A673 (cell line): ENCODE measurements at regions not wholly inside any gene's neighbourhood (a gene's known extent, or its start where the extent isn't known, plus 50 kb on each side); places are given as distances from the start of the nearest gene placed in this dataset.

ENCODE experiments used
- BruUV-seq: library from RNA; stranded (reverse); fragments of 400-500 nt; replicated peaks from 2 replicates; lab custom pipeline; 2021; lab: Mats Ljungman, UMichigan
- CTCF ChIA-PET: fragments of 300-600 bp; sonication (Branson Sonifier 250); formaldehyde crosslinking; loops from one replicate; lab custom pipeline; 2022; ENCODE audit warnings: antibody characterized with exemption; lab: Charles Lee
- POLR2A ChIA-PET: fragments of 300-600 bp; sonication (Branson Sonifier 250); formaldehyde crosslinking; loops from one replicate; lab custom pipeline; 2022; ENCODE audit warnings: antibody characterized with exemption; ENCODE audit not compliant: low non-redundant PET; lab: Charles Lee
- DNase-seq: peaks from one replicate; pipeline ENCODE4 v3.0.0-alpha.2; 2015; ENCODE audit warnings: low spot score
- H3K27ac ChIP-seq: fragments of 200-600 bp; sonication (generic); 2 replicates; pipeline ENCODE4 v1.5.1; 2016; ENCODE audit warnings: mixed run types, low read depth, mild to moderate bottlenecking, mixed read lengths, antibody characterized with exemption, low read length; ENCODE audit not compliant: poor library complexity, severe bottlenecking
- H3K27me3 ChIP-seq: fragments of 200-600 bp; sonication (generic); replicated peaks from 2 replicates; pipeline ENCODE4 v1.6.1; 2017; ENCODE audit warnings: mixed run types, low read depth, mild to moderate bottlenecking, mixed read lengths, antibody characterized with exemption, low read length; ENCODE audit not compliant: insufficient read depth, poor library complexity
- H3K36me3 ChIP-seq: fragments of 200-600 bp; sonication (generic); 2 replicates; pipeline ENCODE4 v1.6.1; 2016; ENCODE audit warnings: mixed run types, mild to moderate bottlenecking, mixed read lengths, antibody characterized with exemption, low read length; ENCODE audit not compliant: insufficient read depth, poor library complexity, severe bottlenecking
- H3K4me1 ChIP-seq: fragments of 200-600 bp; sonication (generic); 2 replicates; pipeline ENCODE4 v1.6.1; 2017; ENCODE audit warnings: mixed run types, mild to moderate bottlenecking, mixed read lengths, antibody characterized with exemption, low read length; ENCODE audit not compliant: insufficient read depth, poor library complexity, severe bottlenecking
- H3K4me3 ChIP-seq: fragments of 200-600 bp; sonication (generic); 2 replicates; pipeline ENCODE4 v1.5.1; 2016; ENCODE audit warnings: low read depth, mixed run types, mild to moderate bottlenecking, mixed read lengths, low read length; ENCODE audit not compliant: poor library complexity, severe bottlenecking
- H3K9me3 ChIP-seq: fragments of 200-600 bp; sonication (generic); 2 replicates; pipeline ENCODE4 v1.6.1; 2016; ENCODE audit warnings: mixed run types, low read depth, mild to moderate bottlenecking, mixed read lengths, antibody characterized with exemption, low read length; ENCODE audit not compliant: poor library complexity, severe bottlenecking
- CTCF ChIP-seq: fragments of 300-800, 200-600 bp; sonication (generic); conservative IDR thresholded peaks from 2 replicates; pipeline ENCODE4 v1.5.1; 2017; ENCODE audit warnings: low read depth, mild to moderate bottlenecking, antibody characterized with exemption, low read length, moderate library complexity, mixed read lengths
- EZH2 ChIP-seq: fragments of 200-600 bp; sonication (generic); IDR thresholded peaks from 2 replicates; pipeline ENCODE4 v1.6.1; 2017; ENCODE audit warnings: borderline replicate concordance, low read depth, mild to moderate bottlenecking, mixed read lengths, antibody characterized with exemption, low read length; ENCODE audit not compliant: poor library complexity, severe bottlenecking
- intact Hi-C: fragments of 100-400 bp; cut with micrococcal nuclease; formaldehyde crosslinking; loops from one replicate; pipeline ENCODE4 v1.10.0; 2022; ENCODE audit not compliant: unreplicated experiment

GRCh38 chr22:48572951-48573350 is 1254.7 kb downstream of the BRD1 start:
- CTCF ChIA-PET, result no interaction called here
- intact Hi-C loops, result loop anchor here (10.0 kb wide), 2 partner anchors 92 to 472 kb away; no protein-coding TSS in a partner anchor

GRCh38 chr22:48570912-48571311 is 1256.8 kb downstream of the BRD1 start:
- Histone ChIP-seq H3K4me3 (no peak overlapping the region), H3K4me1 (peaks cover 21% of the 10 kb centered on the region), H3K9me3 (peaks cover 16% of the 10 kb centered on the region), H3K27me3 (no peaks in the 10 kb centered on the region), H3K27ac (no peak overlapping the region), H3K36me3 (no peaks in the 10 kb centered on the region)
- TF ChIP-seq EZH2 (no peak), CTCF (no peak)
- no TSS peak for BruUV-seq
- ChIA-PET POLR2A (no interaction called here), CTCF (no interaction called here)
- DNase-seq, result no peak
- intact Hi-C loops, result loop anchor here (10.0 kb wide), 2 partner anchors 94 to 474 kb away; no protein-coding TSS in a partner anchor

More at GRCh38 chr22:48572951-48573350, 1254.7 kb downstream of the BRD1 start:
- H3K36me3 ChIP-seq, result peaks cover 4% of the 10 kb centered on the region
- H3K9me3 ChIP-seq, result peaks cover 16% of the 10 kb centered on the region
- no peak overlapping the region for H3K4me3 ChIP-seq
- no peak for DNase-seq
- H3K4me1 ChIP-seq, result peaks cover 13% of the 10 kb centered on the region
- no peak for TF ChIP-seq CTCF
- TF ChIP-seq EZH2, result no peak
- no peaks in the 10 kb centered on the region for H3K27me3 ChIP-seq
- no peak overlapping the region for H3K27ac ChIP-seq
- POLR2A ChIA-PET, result no interaction called here
- BruUV-seq, result no TSS peak

- DNase-seq, result no peak
- no peak overlapping the region for H3K27ac ChIP-seq
Measured at GRCh38 chr22:48569476-48570233, 1258.0 kb downstream of the BRD1 start.

More at GRCh38 chr22:48569476-48570233, 1258.0 kb downstream of the BRD1 start:
- ChIA-PET CTCF (no interaction called here), POLR2A (no interaction called here)
- H3K36me3 ChIP-seq, result no peaks in the 10 kb centered on the region
- H3K4me1 ChIP-seq, result peaks cover 18% of the 10 kb centered on the region
- TF ChIP-seq CTCF (no peak), EZH2 (no peak)
- BruUV-seq, result no TSS peak
- H3K9me3 ChIP-seq, result peaks cover 16% of the 10 kb centered on the region
- H3K27me3 ChIP-seq, result no peaks in the 10 kb centered on the region
- intact Hi-C loops, result loop anchor here (10.0 kb wide), 2 partner anchors 95 to 475 kb away; no protein-coding TSS in a partner anchor
- no peak overlapping the region for H3K4me3 ChIP-seq
